NCI-H1417 treated with DMSO at 0.1 percent for 48 hours (cell line): ENCODE measurements at regions not wholly inside any gene's neighbourhood (a gene's known extent, or its start where the extent isn't known, plus 50 kb on each side); places are given as distances from the start of the nearest gene placed in this dataset.
"Not testable (repeated sequence)": the region's sequence is repeated elsewhere in the genome, so short reads cannot be mapped to it uniquely, and the experiment has no call there.

ENCODE experiments used
- DNase-seq: peaks from one replicate; lab custom pipeline; 2025; lab: John Stamatoyannopoulos, UW

DNA sequence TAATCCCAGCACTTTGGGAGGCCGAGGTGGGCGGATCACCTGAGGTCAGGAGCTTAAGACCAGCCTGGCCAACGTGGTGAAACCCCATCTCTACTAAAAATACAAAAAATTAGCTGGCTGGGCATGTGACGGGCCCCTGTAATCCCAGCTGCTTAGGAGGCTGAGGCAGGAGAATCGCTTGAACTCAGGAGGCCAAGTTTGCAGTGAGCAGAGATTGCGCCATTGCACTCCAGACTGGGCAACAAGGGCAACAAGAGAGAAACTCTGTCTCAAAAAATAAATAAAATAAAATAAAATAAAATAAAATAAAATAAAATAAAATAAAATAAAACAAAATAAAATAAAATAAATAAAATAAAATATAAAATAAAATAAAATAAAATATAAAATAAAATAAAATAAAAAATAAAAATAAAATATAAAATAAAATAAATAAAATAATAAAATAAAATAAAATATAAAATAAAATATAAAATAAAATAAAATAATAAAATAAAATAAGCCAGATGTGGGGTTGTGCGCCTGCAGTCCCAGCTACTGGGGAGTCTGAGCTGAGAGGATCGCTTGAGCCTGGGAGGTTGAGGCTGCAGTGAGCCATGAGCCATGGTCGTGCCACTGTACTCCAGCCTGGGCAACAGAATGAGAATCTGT lies 49.8 kb upstream of the ITGB1 start:
- DNase-seq, result not testable (repeated sequence)
